Myocyte (in vitro differentiated cells): ENCODE measurements at regions not wholly inside any gene's neighbourhood (a gene's known extent, or its start where the extent isn't known, plus 50 kb on each side); places are given as distances from the start of the nearest gene placed in this dataset.
"Not testable (repeated sequence)": the region's sequence is repeated elsewhere in the genome, so short reads cannot be mapped to it uniquely, and the experiment has no call there.

Experiments used
- DNase-seq: peaks from one replicate; pipeline ENCODE4 v3.0.0-alpha.2; 2012; ENCODE audit warnings: low read depth

DNA sequence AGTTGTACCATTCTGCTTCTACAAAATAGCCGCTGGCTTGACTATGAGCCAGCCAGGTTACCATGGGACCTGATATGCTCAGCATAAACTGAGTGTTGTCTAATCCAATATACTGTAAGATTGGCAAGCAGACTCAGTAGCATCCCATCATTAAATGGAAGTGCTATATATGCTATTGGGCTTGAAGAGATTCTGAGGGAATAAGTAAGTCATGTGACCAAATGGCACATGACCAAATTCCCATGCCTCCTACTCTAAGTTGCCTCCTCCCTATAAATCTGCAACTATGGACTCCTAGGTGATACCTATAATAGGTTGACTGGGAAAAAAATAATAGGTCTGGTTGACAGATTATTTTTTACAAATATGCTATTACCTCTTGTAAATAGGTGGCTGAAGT, 698.6 kb downstream of the BRINP3 start:
- DNase-seq = no peak

DNA sequence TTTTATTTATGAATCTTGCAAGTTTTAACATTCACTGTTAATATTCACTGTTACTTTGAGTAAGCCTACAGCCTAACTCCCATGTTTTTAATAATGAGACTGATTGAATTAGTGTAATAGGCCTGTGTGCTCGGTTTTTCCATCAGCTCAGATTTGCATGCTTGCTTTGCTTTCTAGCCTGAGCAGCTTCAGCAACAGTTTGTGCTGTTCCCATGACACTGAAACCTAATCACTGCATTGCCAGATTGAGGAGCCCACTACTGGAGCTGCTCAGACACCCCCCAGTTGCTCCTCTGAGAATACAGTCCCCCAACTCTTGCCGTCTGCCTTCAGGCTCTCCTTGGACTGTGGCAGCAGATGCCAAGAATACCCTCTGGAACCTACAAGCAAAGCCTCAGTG, 695.4 kb downstream of the BRINP3 start:
- no peak for DNase-seq

DNA sequence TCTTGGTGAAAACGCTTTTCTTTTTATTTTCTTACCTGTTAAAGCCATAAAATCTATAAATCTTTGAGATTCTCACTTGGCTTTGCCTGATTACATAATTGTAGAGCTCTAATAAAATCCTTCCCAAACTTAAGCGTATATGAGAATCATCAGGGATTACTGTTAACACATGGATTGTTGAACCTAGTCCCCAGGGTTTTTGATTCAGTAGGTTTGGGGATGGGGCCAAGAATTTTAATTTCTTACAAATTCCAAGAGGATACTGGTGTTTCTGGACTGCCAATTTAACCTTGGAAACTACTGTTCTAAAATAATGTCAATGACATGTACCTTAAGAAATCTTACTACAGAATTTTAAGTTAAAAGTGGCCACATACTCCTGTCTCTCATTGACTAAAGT, 694.2 kb downstream of the BRINP3 start:
- DNase-seq = no peak

DNA sequence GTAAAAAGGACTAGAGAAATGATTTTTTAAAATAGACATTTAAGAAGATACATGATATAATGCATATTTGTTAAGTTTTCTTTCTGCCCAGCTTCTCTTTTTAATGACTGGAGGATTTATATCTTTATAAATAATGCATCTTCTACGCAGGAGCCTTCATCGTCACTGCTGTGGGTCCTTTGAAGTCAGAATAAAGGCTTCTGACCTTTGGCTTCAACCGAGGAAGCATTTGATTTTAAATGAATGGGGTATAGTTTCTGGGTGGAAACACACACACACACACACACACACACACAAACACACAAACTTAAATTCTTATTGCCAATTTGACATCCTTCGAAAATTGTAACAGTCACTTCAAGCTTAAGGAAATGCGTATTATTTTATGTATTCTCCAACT, 690.9 kb downstream of the BRINP3 start:
- DNase-seq = no peak

DNA sequence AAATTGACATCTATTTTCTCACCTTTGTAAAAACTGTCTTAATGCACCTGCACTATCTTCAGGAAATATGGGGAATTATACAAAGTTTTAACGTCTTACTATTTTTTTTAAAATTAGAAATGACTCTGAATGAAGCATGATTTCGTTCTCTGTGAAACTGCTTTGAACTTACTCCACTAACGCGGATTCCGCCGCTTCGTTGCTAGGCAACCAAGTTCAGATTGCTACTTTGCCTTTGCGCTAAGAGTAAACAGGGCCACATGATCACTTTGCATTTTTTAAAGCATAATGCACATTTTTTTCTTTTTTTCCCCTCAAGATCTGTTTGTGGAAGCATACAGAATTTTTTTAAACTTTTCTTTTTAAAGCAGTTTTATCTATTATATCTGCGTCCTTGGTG, 690.5 kb downstream of the BRINP3 start:
- peak; percentile 5 for DNase-seq

DNA sequence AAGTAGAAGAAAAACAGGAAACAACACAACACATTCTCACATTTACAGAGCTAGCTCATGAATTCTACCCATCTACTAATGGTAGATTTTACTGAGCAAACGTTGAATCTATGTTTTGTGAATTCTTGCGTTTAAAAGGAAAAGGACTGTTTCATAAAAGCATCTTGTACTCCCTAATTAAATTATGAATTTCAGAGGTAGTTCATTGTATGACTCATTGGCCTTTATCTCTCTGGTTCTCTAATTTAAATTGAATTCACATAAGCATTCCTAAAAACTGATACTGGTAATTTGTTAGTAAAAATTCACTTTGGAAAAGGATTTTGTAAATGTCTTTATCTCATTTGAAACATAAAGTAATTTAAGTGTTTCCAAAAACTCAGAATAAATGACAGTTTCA, 687.3 kb downstream of the BRINP3 start:
- DNase-seq = no peak

DNA sequence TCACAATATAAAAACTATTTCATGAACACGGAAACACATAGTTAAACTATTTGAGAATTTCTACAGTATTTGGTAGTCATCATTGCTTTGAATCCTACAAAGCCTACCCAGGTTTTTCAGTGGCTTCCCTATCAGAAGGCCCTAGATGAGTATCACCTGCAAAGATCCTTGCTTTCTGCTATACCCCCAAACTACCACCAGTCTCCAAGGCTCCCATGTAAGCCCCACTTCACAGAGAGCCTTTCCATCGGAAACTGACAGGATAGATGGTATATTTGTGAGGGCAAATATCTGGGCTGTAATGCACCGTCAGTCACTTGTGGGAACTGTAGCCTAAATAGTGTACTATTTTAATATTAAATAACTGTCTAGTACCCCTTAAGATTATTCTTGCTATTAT, 674.3 kb downstream of the BRINP3 start:
- DNase-seq = no peak

DNA sequence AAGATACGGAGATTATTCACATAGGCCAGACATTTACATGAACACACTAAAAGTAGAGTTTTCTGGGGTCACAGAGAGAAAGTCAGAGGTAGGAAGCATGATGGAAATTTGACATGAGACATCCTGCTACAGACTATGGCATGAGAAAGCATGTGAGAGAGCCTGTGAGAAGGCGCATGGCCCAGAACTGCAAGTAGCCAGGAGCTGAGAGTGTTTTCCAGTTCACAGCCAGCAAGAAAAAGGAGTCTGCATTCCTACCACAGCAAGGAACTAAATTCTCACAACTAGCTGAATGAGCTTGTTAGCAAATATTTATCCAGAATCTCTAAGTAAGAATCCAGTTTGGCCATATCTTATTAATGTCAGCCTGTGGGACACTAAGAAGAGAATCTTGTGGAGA, 673.3 kb downstream of the BRINP3 start:
- DNase-seq = no peak

DNA sequence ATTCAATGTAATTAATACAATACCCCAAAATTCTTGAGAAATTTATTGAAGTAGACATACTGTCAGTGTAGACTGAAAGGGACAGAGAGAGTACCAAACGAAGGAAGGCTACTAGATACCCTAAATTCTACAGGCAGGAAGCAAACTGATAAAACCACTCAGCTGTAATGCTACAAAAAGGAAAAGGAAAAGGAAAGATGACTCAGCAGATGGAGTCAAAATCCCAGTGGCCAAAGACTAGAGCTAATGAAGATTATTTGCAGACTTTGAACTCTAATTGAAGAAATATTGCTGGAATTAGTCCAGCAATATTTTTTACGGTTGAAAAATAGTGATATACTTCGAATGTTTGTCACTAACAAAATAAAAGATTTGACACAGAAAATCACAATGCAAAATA, 671.9 kb downstream of the BRINP3 start:
- DNase-seq = no peak

DNA sequence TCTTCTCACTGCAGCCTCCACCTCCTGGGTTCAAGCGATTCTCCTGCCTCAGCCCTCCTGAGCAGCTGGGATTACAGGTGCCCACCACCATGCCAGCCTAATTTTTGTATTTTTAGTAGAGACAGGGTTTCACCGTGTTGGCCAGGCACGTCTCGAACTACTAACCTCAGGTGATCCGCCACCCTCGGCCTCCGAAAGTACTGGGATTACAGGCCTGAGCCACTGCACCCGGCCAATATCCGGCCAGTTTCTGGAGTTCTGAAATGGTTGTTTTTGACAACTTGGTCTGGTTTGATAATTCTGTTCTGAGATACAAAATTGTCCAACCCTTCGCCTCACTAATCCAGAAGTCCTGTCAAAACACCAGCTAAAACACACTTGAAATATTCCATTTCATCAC, 667.0 kb downstream of the BRINP3 start:
- not testable (repeated sequence) for DNase-seq

DNA sequence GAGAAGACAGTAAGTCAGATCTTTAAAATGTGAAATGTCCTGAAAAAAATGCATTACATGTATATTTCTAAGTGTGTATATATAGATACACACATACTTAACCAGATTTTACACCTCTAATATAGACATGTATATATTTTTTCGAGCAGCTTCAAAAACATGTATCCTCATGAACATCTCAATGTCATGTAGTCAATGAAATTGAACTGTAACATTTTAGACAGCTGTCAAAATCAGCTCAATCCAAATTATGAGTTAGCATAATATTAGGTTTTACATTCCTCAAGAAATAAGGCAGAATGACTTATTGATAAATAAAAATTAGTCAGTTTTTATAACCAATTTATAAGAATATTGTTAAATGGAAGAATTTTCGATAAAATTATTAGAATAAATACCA, 665.7 kb downstream of the BRINP3 start:
- DNase-seq = no peak

DNA sequence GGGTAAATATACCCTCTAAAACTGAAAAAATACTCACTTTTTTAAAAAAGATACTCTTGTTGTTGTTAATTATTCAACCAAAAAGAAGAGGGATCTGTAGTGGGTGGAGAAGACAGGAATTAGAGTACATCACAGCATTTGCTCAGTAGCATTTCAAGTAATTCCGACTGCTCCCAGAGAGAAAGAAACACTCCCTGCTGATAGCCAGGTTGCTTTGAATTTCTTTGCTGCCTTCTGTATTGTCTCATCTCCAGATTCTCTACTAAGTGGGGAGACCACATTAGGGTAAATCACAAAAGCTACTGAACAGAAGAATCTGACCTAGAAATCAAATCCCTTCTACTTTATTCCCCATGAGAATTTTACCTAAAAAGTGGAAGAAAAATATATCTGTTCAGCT, 661.1 kb downstream of the BRINP3 start:
- no peak for DNase-seq

DNA sequence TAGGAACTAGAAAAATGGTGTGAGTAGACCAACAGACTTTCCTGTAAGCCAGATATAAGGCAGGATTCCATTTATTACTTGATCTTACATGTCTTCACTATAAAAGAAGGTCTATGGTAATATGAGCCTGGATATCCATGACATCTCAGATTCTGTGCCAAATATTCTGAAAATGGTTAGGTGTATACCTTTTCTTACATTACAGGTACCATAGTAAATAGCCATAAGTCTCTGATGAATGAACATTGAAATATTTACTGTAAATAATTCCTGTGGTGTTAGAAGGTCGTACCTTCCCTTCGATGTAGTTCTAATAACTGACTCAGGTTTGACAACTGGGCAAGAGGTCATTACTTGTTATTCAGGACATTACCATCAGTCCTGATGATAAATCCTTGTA, 657.9 kb downstream of the BRINP3 start:
- no peak for DNase-seq

DNA sequence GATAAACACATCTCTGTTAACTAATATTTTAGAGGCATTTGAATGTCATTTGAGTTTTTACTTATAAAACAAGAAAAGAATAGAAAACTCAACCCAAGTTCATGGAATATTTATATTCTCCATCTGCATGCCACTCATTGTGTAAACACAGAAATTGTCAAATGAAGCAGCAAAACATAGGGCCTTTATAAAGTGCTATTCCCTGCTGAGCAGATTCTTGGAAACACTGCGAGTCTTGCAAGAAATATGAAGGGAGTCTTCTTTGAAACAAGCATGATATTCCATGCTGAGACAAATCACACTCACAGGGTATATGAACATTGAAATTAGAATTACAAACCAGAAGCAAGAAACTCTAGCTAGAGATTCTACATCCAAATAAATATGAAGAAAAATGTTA, 655.8 kb downstream of the BRINP3 start:
- no peak for DNase-seq

DNA sequence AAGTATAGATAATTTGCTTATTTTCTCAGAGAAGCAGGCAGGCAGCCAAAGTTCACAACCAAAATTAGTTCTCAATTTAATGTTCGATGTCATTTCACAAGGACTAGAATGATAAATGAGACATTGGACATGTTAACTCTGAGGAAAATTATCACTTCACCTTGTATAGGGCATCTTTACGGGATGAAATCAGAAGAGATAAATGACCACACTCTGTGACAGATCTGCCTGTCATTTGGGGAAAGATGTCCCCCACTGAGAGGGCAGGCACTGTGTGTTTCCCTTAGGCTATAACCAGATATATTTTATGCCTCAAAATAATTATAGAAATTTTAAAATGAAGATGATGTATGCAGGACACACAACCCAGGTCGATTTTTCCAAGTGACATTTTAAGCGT, 642.9 kb downstream of the BRINP3 start:
- DNase-seq = no peak

DNA sequence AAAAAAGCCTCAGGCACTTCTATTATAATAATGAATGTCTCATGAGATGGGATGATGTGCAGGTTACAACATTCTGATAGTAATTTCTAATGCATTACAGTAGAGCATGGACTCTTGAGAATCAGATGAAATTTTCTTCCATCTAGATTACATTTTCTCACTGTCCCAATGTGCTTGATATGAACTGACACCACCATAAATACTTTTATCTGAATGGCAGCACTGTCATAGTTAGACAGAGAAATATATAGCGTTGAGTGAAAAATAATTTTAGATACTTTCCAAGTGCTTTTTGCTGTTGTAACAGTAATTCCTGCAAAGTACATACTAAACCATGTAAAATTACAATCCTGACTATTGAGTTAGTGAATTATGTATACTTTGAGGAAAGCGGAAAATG, 630.1 kb downstream of the BRINP3 start:
- DNase-seq = no peak

DNA sequence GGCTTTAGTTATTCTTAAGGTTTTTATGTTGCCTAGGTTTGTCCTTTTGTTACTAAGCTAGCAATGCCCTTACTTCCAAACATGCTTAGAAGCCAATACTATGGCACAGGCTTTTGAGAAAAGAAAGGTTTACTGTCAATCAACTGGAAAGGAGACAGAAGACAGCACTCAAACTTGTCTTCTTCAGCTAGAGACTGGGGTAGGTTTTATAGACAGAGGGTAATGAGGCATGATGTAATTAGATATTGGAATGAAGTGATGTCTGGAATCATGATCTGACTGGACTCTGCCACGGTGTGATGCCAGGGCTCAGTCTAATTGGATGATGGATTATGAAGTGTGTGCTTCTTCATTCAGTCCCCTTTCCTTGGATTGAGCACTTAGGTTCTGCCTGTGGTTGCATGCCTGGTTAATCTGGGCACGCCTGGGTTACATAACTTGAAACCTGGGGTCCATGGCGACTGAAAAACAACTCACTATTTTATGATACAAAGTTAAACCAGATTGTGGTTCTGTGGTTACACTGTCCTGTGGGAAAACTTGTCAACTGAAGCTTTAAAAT, 625.8 kb downstream of the BRINP3 start:
- DNase-seq = peak; percentile 6

DNA sequence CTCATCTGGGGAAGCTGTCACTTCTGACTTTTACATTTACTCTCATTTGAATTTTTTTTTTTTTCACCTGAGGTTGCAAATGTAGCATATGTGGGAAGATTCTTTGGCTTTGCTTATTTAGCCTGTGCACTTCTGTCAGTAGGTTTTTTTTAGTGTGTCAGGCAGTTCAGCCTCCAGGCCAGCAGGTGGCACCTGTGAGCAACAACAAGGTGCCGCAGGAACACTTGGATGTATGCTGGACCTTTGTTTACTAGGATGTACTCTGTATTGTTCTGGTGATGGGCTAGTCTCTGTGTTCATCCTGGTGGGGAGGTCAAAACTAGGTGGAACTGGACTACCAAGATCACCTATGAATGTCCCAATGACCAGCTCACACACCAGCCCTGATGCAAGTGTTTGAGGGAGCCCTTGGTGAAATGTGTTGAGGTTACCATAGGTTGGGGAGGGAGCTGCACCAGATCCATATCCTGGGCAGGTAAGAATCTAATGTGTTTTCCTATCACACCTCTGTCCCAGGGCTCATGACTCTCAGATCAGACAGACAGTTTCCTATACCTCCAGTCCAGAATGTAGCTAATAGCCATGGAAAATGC, 618.2 kb downstream of the BRINP3 start:
- DNase-seq = no peak

DNA sequence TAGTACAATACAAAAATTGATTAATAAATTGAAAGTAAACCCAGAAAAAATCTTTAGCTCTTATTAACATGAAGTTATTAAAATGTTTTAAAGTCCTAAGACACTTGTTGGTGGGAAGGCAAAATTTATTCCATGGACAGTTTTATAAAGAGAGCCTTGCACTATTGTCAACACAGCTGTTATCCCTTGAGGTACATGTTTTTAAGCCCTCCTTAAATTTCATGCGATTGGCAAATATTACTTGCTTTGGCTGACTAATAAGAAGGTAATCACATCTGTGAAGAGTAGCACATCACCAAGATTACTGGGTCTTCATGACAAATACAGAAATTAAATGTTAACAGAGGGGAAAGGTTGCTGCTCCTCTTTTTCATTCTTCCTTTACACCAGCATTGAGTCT, 611.1 kb downstream of the BRINP3 start:
- no peak for DNase-seq

DNA sequence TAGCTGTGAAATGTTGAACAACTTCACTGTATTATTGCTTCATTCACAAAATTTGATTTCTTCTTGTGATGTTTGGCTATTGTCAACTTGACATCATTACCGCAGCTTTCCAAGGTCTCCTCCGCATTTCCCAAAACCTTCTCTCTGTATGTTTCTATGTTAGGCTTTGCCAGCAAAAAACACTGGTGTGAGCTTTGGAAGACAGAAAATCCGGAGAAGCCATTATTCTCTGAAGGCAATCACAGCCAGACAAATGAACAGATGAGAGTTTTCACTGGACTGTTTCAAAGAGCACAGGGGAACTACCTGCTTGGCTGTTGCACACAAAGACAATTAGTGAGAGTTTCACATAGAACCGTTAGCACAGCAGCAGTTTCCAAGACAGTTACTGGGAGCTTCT, 609.6 kb downstream of the BRINP3 start:
- DNase-seq = no peak

DNA sequence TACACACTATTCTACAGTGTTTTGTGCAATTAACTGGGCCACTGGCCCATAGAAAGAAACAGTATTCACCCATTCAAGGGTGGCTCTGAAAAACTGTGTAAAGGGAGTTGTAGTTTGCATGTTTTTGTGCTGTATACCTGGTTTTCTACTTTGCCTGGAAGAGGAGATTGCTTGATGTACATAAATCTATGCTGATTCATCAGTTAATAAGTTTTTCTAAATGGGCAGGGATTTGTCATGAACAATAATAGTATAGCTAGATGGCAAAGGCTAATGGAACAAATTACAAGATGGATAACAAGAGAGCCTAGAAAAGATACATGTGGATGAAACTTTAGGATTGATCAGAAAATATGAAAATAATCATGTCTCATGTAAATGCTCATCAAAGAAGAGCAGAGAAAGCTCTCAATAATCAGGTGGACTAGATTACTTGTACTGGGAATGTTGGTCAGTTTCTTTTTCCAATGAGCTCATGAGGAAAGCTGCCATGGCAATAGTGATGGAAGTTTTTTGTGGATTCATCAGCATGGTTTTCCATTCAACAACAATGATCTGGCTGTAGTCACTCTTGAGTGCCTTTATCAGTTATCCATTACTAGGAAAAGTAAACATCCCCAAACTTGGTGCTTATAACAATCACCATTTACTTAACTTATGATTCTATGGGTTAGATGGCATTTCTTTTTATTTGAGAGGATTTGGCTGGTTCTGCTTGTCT, 602.8 kb downstream of the BRINP3 start:
- no peak for DNase-seq

DNA sequence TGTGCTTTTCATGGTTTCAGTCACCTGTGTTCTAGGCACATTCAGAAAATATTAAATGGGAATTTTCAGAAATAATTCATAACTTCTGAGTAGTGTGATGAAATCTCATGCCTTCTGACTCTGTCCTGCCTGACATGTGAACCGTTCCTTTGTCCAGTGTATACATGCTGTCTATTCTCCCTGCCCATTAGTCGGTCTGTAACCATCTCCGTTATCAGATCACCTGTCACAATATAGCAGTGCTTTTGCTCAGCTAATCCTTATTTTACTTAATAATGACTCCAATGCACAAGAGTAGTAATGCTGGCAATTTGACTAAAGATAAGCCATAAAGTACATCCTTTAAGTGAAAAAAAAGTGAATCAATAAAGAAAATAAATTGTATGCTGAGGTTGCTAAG, 597.5 kb downstream of the BRINP3 start:
- DNase-seq = no peak
